Left renal pelvis (tissue), 4 donors: ENCODE measurements at regions not wholly inside any gene's neighbourhood (a gene's known extent, or its start where the extent isn't known, plus 50 kb on each side); places are given as distances from the start of the nearest gene placed in this dataset.

Source experiments
- DNase-seq, 4 donors: peaks; one replicate each; pipeline ENCODE4 v3.0.0-alpha.2; 2013; ENCODE audit warnings: low read depth in 4 of 4, low spot score in 3 of 4

DNA sequence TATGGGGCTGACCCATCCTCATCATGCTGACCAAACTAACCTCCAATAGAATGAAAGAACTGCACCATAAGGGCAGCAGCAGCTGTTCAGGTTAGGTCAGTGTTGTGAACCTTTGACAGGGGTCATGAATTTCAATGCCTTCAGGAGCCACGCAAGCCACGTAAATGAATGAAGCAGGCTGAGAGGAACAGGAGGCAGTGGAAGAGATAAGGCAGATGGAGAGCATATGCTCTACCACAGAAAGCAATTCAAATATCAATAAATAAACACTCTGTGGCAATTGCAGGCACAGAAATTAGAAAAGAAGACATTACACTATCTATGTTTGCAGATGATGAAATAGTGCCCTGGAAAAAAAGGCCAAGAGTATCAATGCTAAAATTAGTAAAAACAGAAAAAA lies 56.3 kb downstream of the SCG2 start:
- DNase-seq = no peak
